Esophagus muscularis mucosa (tissue), 4 donors: ENCODE measurements at regions not wholly inside any gene's neighbourhood (a gene's known extent, or its start where the extent isn't known, plus 50 kb on each side); places are given as distances from the start of the nearest gene placed in this dataset.
A peak's percentile ranks its signal among the peaks of the same experiment; 100 is the strongest.

Experiments used
- DNase-seq: peaks from one replicate; pipeline ENCODE4 v3.0.0-alpha.2; 2017; ENCODE audit errors: extremely low spot score
- H3K27ac ChIP-seq, 4 donors: fragments of 200-600 bp; sonication (generic); replicated peaks in 1 of 4; 1 replicate in 3 of 4; 2 replicates in 1 of 4; pipeline ENCODE4 v1.5.1; 2016 to 2019; ENCODE audit warnings: mild to moderate bottlenecking in 1 of 4
- H3K27me3 ChIP-seq, 4 donors: fragments of 200-600 bp; sonication (generic); one replicate each; pipeline versions ENCODE4 v1.5.1 to v1.6.0; 2016 to 2019
- H3K36me3 ChIP-seq, 4 donors: fragments of 200-600 bp; sonication (generic); one replicate each; pipeline ENCODE4 v1.5.1; 2016 to 2019
- H3K4me1 ChIP-seq, 4 donors: fragments of 200-600 bp; sonication (generic); one replicate each; pipeline ENCODE4 v1.5.1; 2016 to 2019
- H3K4me3 ChIP-seq, 4 donors: fragments of 200-600 bp; sonication (generic); 1 replicate in 2 of 4; 2 replicates in 2 of 4; pipeline ENCODE4 v1.5.1; 2016 to 2019; ENCODE audit warnings: mild to moderate bottlenecking in 4 of 4, moderate library complexity in 1 of 4
- H3K9me3 ChIP-seq, 4 donors: fragments of 200-600 bp; sonication (generic); 1 replicate in 3 of 4; 2 replicates in 1 of 4; pipeline ENCODE4 v1.5.1; 2016 to 2019
- CTCF ChIP-seq, 3 experiments: fragments of 200-600 bp in 2 of 3; fragments of 450-650 bp in 1 of 3; sonication (generic) in 2 of 3; IDR thresholded peaks; one replicate each; pipeline ENCODE4 v1.5.1; 2017 to 2019; ENCODE audit warnings: antibody characterized with exemption in 3 of 3, mild to moderate bottlenecking in 2 of 3, moderate library complexity in 1 of 3
- EP300 ChIP-seq: sonication (generic); formaldehyde crosslinking; IDR thresholded peaks from one replicate; pipeline ENCODE4 v1.6.1; 2017; ENCODE audit warnings: antibody characterized with exemption
- POLR2A ChIP-seq: fragments of 450-650 bp; IDR thresholded peaks from one replicate; pipeline ENCODE4 v1.6.1; 2017; ENCODE audit warnings: antibody characterized with exemption, moderate library complexity, mild to moderate bottlenecking, low read depth
- POLR2AphosphoS5 ChIP-seq, 2 donors: sonication (generic); formaldehyde crosslinking; IDR thresholded peaks; one replicate each; pipeline ENCODE4 v1.6.1; 2017; ENCODE audit warnings: antibody characterized with exemption in 2 of 2
- WGBS: methylation state at CpG from one replicate; pipeline ENCODE4 v1.1.5; 2018; 5-methylcytosine and 5-hydroxymethylcytosine counted together
- intact Hi-C: fragments of 100-400 bp; cut with DNase I; formaldehyde crosslinking; loops from one replicate; pipeline ENCODE4 v1.15.1; 2023

GRCh38 chr4:17385403-17385802, 126.5 kb downstream of the QDPR start:
- H3K27me3 ChIP-seq, result no peaks in the 10 kb centered on the region
- intact Hi-C loops, result no loop called here
- no peaks in the 10 kb centered on the region for H3K9me3 ChIP-seq
- H3K27ac ChIP-seq, result no peak overlapping the region
- WGBS, result 25% methylated on average over 2 of the region's 2 CpGs
- no peak for TF ChIP-seq CTCF (IDR thresholded peaks at IDR 0.05)
- TF ChIP-seq EP300, result no peak
- TF ChIP-seq POLR2AphosphoS5 (IDR thresholded peaks at IDR 0.05), result no peak
- TF ChIP-seq POLR2A, result no peak
- no peak for DNase-seq
- H3K4me1 ChIP-seq, result no peaks in the 10 kb centered on the region
- H3K36me3 ChIP-seq, result no peaks in the 10 kb centered on the region
- peak overlapping the region in 1 of 4 donors; percentile 1 for H3K4me3 ChIP-seq

DNA sequence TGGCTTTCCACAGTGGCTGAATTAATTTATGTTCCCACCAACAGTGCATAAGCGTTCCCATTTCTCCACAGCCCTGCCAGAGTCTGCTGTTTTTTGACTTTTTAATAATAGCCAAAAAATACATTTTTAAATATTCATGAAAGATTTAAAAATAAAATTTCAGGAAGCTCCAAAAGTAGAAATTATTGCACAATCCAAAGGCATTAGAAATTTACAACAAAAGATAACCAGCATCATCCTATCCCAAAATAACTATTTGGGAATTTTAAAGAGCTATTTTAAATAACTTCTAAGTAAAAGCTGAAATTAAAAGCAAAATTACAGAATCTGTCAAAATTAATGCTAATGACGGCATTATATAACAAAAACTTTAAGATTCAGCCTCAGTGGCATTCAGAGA, 131.5 kb downstream of the QDPR start:
- Histone ChIP-seq H3K9me3 (no peaks in the 10 kb centered on the region), H3K4me1 (peaks cover 3 to 19% (median 16%) of the 10 kb centered on the region in 4 donors), H3K36me3 (no peaks in the 10 kb centered on the region), H3K4me3 (no peak overlapping the region), H3K27me3 (no peaks in the 10 kb centered on the region), H3K27ac (no peak overlapping the region)
- no peak for DNase-seq
- intact Hi-C loops, result no loop called here
- TF ChIP-seq POLR2AphosphoS5 (IDR thresholded peaks at IDR 0.05) (no peak), EP300 (no peak), CTCF (IDR thresholded peaks at IDR 0.05) (no peak), POLR2A (no peak)
- WGBS, result 91% methylated on average over 2 of the region's 2 CpGs

DNA sequence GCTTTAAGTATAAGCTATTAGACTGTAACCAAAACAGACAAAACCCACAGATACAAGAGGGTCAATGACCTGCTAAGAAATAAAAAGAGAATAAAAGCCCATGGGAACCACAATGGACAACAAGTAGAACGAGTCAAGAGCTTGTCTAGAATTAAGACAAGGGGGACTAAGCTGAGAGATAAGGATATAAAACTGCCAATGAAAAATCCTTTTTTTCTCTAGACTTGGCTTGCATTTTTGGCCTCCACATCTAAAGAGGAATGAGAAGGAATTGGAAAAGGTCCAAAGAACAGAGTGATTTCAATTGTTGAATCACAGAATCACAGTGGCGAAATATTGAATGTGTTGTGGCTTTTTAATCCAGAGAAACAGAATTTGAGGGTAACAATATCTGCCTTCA, 135.7 kb downstream of the QDPR start:
- Histone ChIP-seq H3K27me3 (no peaks in the 10 kb centered on the region), H3K4me1 (peaks cover 3 to 24% (median 17%) of the 10 kb centered on the region in 4 donors), H3K36me3 (no peaks in the 10 kb centered on the region), H3K27ac (peak overlapping the region in 2 of 4 donors; percentile 3 to 57), H3K4me3 (no peak overlapping the region), H3K9me3 (no peaks in the 10 kb centered on the region)
- intact Hi-C loops, result no loop called here
- DNase-seq, result no peak
- 9% methylated on average over 2 of the region's 2 CpGs for WGBS
- TF ChIP-seq POLR2AphosphoS5 (IDR thresholded peaks at IDR 0.05) (no peak), POLR2A (no peak), CTCF (IDR thresholded peaks at IDR 0.05) (no peak), EP300 (no peak)

- peaks cover 3 to 24% (median 17%) of the 10 kb centered on the region in 4 donors for H3K4me1 ChIP-seq
Measured at GRCh38 chr4:17373666-17374065, 138.2 kb downstream of the QDPR start.

More at GRCh38 chr4:17373666-17374065, 138.2 kb downstream of the QDPR start:
- WGBS, result 89% methylated on average over 2 of the region's 2 CpGs
- no peaks in the 10 kb centered on the region for H3K36me3 ChIP-seq
- TF ChIP-seq POLR2AphosphoS5 (IDR thresholded peaks at IDR 0.05), result no peak
- no peak for TF ChIP-seq CTCF (IDR thresholded peaks at IDR 0.05)
- no peak for TF ChIP-seq POLR2A
- no peak for TF ChIP-seq EP300
- H3K4me3 ChIP-seq, result no peak overlapping the region
- H3K27me3 ChIP-seq, result no peaks in the 10 kb centered on the region
- intact Hi-C loops, result no loop called here
- H3K9me3 ChIP-seq, result no peaks in the 10 kb centered on the region
- DNase-seq, result no peak
- H3K27ac ChIP-seq, result no peak overlapping the region
